ENCODE measurements at regions not wholly inside any gene's neighbourhood (a gene's known extent, or its start where the extent isn't known, plus 50 kb on each side); places are given as distances from the start of the nearest gene placed in this dataset.
A peak's percentile ranks its signal among the peaks of the same experiment; 100 is the strongest.

DNA sequence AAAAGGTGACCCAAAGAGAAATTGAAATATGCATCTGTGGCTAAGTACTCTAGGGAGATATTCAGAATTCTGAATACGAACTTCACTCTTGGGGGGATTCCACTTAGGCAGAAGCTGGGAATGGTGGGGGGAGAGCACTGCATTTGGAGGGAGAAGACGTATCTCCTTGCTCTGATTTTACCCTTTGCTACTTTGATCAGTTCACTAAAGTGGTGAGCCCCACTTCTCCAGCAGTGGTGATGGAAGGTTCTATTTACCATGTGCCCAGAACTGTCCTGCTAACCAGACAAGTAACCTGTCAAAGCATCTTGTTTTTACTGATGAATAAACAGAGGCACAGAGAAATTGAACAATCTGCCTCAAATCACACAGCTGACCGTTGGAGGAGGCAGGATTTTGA lies 483.4 kb downstream of the SIPA1L2 start:
- Histone ChIP-seq H3K27ac (no peak overlapping the region), H3K9me3 (no peaks in the 10 kb centered on the region), H3K27me3 (peaks cover 0 to 3% (median 0%) of the 10 kb centered on the region in 7 donors), H3K4me1 (peaks cover 0 to 14% (median 0%) of the 10 kb centered on the region in 9 donors), H3K4me3 (no peak overlapping the region), H3K36me3 (no peaks in the 10 kb centered on the region)
- intact Hi-C loops (cut with DNase I) = no loop called here
- TF ChIP-seq, protein P1, sequence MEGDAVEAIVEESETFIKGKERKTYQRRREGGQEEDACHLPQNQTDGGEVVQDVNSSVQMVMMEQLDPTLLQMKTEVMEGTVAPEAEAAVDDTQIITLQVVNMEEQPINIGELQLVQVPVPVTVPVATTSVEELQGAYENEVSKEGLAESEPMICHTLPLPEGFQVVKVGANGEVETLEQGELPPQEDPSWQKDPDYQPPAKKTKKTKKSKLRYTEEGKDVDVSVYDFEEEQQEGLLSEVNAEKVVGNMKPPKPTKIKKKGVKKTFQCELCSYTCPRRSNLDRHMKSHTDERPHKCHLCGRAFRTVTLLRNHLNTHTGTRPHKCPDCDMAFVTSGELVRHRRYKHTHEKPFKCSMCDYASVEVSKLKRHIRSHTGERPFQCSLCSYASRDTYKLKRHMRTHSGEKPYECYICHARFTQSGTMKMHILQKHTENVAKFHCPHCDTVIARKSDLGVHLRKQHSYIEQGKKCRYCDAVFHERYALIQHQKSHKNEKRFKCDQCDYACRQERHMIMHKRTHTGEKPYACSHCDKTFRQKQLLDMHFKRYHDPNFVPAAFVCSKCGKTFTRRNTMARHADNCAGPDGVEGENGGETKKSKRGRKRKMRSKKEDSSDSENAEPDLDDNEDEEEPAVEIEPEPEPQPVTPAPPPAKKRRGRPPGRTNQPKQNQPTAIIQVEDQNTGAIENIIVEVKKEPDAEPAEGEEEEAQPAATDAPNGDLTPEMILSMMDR (IDR thresholded peaks at IDR 0.05) = no peak
- ATAC-seq (no peak), DNase-seq (no peak)
- WGBS, 2 donors = 95% methylated on average over 3 of the region's 3 CpGs

DNA sequence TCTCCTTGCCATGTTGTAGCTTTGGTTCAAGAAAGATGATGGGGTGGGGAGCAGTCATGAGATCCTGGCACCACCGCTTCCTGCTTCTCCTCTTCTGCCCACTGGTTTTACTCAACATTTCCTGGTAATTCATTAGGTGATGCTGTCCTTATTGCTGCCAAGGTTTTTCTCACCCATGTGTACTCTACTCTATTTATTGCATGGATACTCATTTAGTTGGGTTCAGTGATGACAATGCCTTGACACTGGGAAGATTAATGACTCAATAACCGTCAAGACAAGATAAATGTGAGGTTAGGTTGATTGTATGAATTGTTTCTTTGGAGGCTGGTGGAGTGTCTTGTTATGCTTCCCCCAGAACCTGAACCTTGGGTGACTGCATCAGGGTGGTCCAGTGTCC lies 484.2 kb downstream of the SIPA1L2 start:
- DNase-seq = no peak
- Histone ChIP-seq H3K27me3 (no peaks in the 10 kb centered on the region), H3K27ac (no peak overlapping the region), H3K9me3 (peaks cover 0 to 5% (median 0%) of the 10 kb centered on the region in 11 donors), H3K4me3 (no peak overlapping the region), H3K4me1 (peaks cover 0 to 14% (median 0%) of the 10 kb centered on the region in 9 donors), H3K36me3 (no peaks in the 10 kb centered on the region)
- 81 to 91% methylated on average over 2 of the region's 2 CpGs for WGBS, 2 donors
- ATAC-seq = no peak
- intact Hi-C loops (cut with DNase I) = no loop called here
- TF ChIP-seq, protein P1 (IDR thresholded peaks at IDR 0.05) = no peak

DNA sequence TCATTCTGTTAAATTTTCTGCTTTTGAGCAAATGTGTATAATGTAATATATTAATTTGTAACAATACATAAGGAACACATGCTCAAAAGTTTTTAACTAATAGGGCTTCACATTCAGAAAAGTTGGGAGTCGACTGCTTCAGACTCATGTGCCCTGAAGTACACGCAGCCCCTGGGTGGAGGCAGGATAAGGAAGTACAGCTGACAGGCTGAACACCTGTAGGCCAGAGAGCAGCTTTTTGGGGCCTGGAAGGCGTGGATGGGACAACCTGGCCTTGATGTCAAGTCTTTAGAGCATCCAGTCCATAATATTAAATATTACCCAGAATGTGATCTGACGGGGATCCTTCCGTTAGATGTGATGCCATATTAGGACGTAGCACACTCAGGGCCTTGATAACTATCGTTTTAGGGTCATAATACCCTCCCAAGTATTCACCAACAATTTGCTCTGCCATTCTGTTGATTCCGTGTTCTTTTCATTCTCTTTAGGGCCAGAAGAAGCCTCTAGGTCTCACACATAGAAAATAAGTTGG lies 485.2 kb downstream of the SIPA1L2 start:
- Histone ChIP-seq H3K4me3 (no peak overlapping the region), H3K4me1 (peaks cover 0 to 14% (median 0%) of the 10 kb centered on the region in 9 donors), H3K9me3 (peaks cover 0 to 15% (median 0%) of the 10 kb centered on the region in 11 donors), H3K36me3 (no peaks in the 10 kb centered on the region), H3K27me3 (no peaks in the 10 kb centered on the region), H3K27ac (no peak overlapping the region)
- TF ChIP-seq, protein P1 (IDR thresholded peaks at IDR 0.05) = no peak
- 89 to 92% methylated on average over 8 of the region's 8 CpGs for WGBS, 2 donors
- ATAC-seq (no peak), DNase-seq (no peak)
- intact Hi-C loops (cut with DNase I) = no loop called here

DNA sequence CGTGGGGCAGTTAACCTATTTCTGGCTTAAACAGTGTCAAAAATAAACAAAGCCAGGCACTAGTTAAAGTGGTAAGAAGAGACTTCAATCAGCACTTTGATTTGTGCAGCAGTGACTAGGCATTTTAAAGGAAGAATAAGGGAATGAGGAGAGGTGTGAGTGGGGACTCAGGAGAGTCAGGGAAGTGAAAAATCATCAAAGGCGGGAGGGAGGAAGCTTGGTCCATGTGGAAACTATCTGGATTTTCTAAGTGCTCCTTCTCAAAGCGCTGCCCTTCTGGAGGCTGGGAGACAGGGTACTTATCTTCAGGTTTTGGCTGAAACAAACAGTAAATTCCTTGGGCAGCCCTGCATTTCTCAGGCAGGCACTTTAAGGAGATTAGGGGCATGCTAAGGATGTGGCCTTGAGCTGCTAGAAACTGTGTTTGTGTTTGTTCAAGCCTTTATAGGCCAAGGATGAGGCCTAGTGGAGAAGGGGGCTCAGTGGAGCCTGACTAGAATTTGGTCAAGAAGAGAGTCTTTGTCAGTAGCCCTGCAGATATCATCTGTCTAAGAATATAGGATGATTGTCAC lies 486.5 kb downstream of the SIPA1L2 start:
- TF ChIP-seq, protein P1 (IDR thresholded peaks at IDR 0.05) = no peak
- Histone ChIP-seq H3K27ac (peak overlapping the region in 4 of 10 donors; percentile 14 to 55 (median 36)), H3K27me3 (no peaks in the 10 kb centered on the region), H3K9me3 (peaks cover 0 to 15% (median 0%) of the 10 kb centered on the region in 11 donors), H3K4me3 (no peak overlapping the region), H3K4me1 (peaks cover 0 to 14% (median 0%) of the 10 kb centered on the region in 9 donors), H3K36me3 (no peaks in the 10 kb centered on the region)
- intact Hi-C loops (cut with DNase I) = no loop called here
- ATAC-seq (no peak), DNase-seq (no peak)
- 78 to 81% methylated on average over 3 of the region's 3 CpGs for WGBS, 2 donors
